GM23248 (cell line): ENCODE measurements at regions not wholly inside any gene's neighbourhood (a gene's known extent, or its start where the extent isn't known, plus 50 kb on each side); places are given as distances from the start of the nearest gene placed in this dataset.

Experiments
- EZH2 ChIP-seq: fragments of 200-600 bp; sonication (generic); IDR thresholded peaks from 2 replicates; pipeline ENCODE4 v1.6.1; 2018; ENCODE audit warnings: antibody characterized with exemption, mild to moderate bottlenecking; ENCODE audit not compliant: insufficient read depth, poor library complexity, severe bottlenecking
- EZH2phosphoT487 ChIP-seq: fragments of 200-600 bp; sonication (generic); IDR thresholded peaks from 2 replicates; pipeline ENCODE4 v1.6.1; 2018; ENCODE audit warnings: antibody characterized with exemption, moderate library complexity, mild to moderate bottlenecking, low read depth; ENCODE audit not compliant: insufficient read depth

DNA sequence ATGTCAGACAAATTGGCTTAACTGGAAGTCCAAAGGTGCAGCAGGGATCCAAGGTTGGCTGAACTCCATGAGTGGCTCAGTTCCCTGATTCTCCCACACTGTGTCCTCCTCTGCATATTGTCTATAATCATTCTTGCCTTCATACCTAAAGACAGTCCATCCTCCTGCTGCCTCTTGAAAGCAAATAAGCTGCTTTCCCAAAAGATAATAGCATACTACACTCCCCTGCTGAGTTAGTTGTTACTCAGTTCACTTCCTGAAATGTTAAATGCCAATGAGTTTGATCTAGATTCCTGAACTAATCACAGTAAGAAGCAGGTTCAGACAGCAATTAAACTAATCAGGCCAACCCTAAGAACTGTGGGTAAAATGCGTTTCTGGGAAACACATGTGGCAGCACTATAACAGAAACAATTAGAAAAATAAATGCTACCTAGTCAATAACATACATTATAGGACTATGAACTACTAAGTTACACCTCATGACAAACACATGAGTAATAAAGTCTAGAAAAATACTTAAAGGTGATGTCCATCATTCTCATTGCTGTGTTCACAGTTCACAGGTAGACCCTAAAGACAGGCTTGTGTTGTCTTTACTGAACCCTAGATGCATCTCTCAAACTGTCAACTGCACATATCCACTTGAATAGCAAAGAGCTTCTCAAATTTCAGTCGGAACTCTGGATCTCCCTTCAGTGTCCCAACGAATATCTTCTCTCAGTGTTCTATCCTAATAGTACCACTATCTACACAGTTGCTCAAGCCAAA is 50.8 kb upstream of the BOLA1 start:
- TF ChIP-seq EZH2 = no peak
- TF ChIP-seq EZH2phosphoT487 = no peak
